Spleen (tissue), 11 donors: ENCODE measurements at regions not wholly inside any gene's neighbourhood (a gene's known extent, or its start where the extent isn't known, plus 50 kb on each side); places are given as distances from the start of the nearest gene placed in this dataset.
A peak's percentile ranks its signal among the peaks of the same experiment; 100 is the strongest.

Experiments used
- DNase-seq: peaks from one replicate; pipeline ENCODE4 v3.0.0-alpha.2; 2020
- H3K27ac ChIP-seq, 8 donors: fragments of 200-600 bp; sonication (generic) in 7 of 8; 1 replicate in 4 of 8; 2 replicates in 4 of 8; pipeline versions ENCODE4 v1.5.0 to v1.8.0; 2016 to 2021; ENCODE audit warnings: inconsistent platforms in 4 of 8, mild to moderate bottlenecking in 4 of 8, moderate library complexity in 1 of 8
- H3K27me3 ChIP-seq, 7 donors: fragments of 200-600 bp; sonication (generic) in 6 of 7; replicated peaks in 1 of 7; 1 replicate in 4 of 7; 2 replicates in 3 of 7; pipeline versions ENCODE4 v1.5.0 to v1.8.0; 2016 to 2021; ENCODE audit warnings: inconsistent platforms in 3 of 7, mild to moderate bottlenecking in 1 of 7
- H3K36me3 ChIP-seq, 6 donors: fragments of 200-600 bp; sonication (generic) in 5 of 6; 1 replicate in 4 of 6; 2 replicates in 2 of 6; pipeline versions ENCODE4 v1.5.0 to v1.8.0; 2016 to 2021; ENCODE audit warnings: inconsistent platforms in 2 of 6
- H3K4me1 ChIP-seq, 6 donors: fragments of 200-600 bp; sonication (generic) in 5 of 6; 1 replicate in 3 of 6; 2 replicates in 3 of 6; pipeline versions ENCODE4 v1.5.0 to v1.8.0; 2016 to 2021; ENCODE audit warnings: inconsistent platforms in 3 of 6
- H3K4me3 ChIP-seq, 8 donors: fragments of 200-600 bp; sonication (generic) in 7 of 8; 1 replicate in 4 of 8; 2 replicates in 4 of 8; pipeline versions ENCODE4 v1.5.0 to v1.8.0; 2016 to 2021; ENCODE audit warnings: inconsistent platforms in 4 of 8, mild to moderate bottlenecking in 4 of 8, moderate library complexity in 2 of 8
- H3K9me3 ChIP-seq, 8 donors: fragments of 200-600 bp; sonication (generic) in 7 of 8; 1 replicate in 4 of 8; 2 replicates in 4 of 8; pipeline versions ENCODE4 v1.5.0 to v1.8.0; 2016 to 2021; ENCODE audit warnings: inconsistent platforms in 4 of 8
- CTCF ChIP-seq, 11 experiments: fragments of 200-600 bp in 7 of 11; fragments of 450-650 bp in 4 of 11; sonication (generic) in 4 of 11; IDR thresholded peaks in 8 of 11; conservative IDR thresholded peaks in 3 of 11; 1 replicate in 7 of 11; 2 replicates in 4 of 11; pipeline versions ENCODE4 v1.4.0 to v1.8.0; 2016 to 2021; ENCODE audit warnings: antibody characterized with exemption in 11 of 11, inconsistent platforms in 4 of 11, mild to moderate bottlenecking in 1 of 11
- POLR2A ChIP-seq, 3 donors: fragments of 450-650 bp; IDR thresholded peaks; one replicate each; pipeline ENCODE4 v1.5.1; 2017; ENCODE audit warnings: antibody characterized with exemption in 3 of 3, mild to moderate bottlenecking in 1 of 3
- POLR2AphosphoS5 ChIP-seq, 3 donors: sonication (generic); formaldehyde crosslinking; IDR thresholded peaks; one replicate each; pipeline ENCODE4 v1.5.1; 2017; ENCODE audit warnings: antibody characterized with exemption in 3 of 3
- WGBS, 5 donors: extraction: QIAGEN DNeasy Blood & Tissue Kit in 3 of 5; methylation state at CpG; one replicate each; pipeline versions ENCODE4 v1.1.5 to v1.1.7; 2013 to 2018; 5-methylcytosine and 5-hydroxymethylcytosine counted together
- intact Hi-C: fragments of 100-400 bp; cut with DNase I; formaldehyde crosslinking; loops from one replicate; pipeline ENCODE4 v1.15.0; 2023; ENCODE audit warnings: low total_unique reads
- donor health status: healthy with polysubstance abuse.
- donor health status: DM: no; HTN: no; CAD: no; lungs with moderate emphysema.
- donor health status: DM: no; HTN: no; CAD: no.
- donor health status: Bipolar disorder and iron deficiency.
- donor health status: healthy.
- donor health status: DM: no; HTN: no; CAD: no.
- donor health status: DM: yes; HTN: yes; CAD: no.

GRCh38 chr15:25597571-25597970 is 158.7 kb upstream of the UBE3A start:
- intact Hi-C loops = no loop called here
- Histone ChIP-seq H3K36me3 (no peaks in the 10 kb centered on the region), H3K4me3 (peak overlapping the region in 1 of 8 donors; percentile 19), H3K27me3 (no peaks in the 10 kb centered on the region), H3K4me1 (no peaks in the 10 kb centered on the region), H3K9me3 (peaks cover 0 to 24% (median 8%) of the 10 kb centered on the region in 8 donors), H3K27ac (no peak overlapping the region)
- no peak for DNase-seq
- TF ChIP-seq POLR2A (IDR thresholded peaks at IDR 0.05) (no peak), POLR2AphosphoS5 (IDR thresholded peaks at IDR 0.05) (no peak), CTCF (IDR thresholded peaks at IDR 0.05 in 8 of 11, conservative IDR thresholded peaks at IDR 0.05 in 3 of 11) (no peak)
- 27 to 39% (median 35%) methylated on average over 5 of the region's 5 CpGs for WGBS, 5 donors

GRCh38 chr15:25596644-25597562 is 158.1 kb upstream of the UBE3A start:
- Histone ChIP-seq H3K4me1 (no peaks in the 10 kb centered on the region), H3K27me3 (no peaks in the 10 kb centered on the region), H3K36me3 (no peaks in the 10 kb centered on the region), H3K4me3 (peak overlapping the region in 1 of 8 donors; percentile 19), H3K27ac (no peak overlapping the region), H3K9me3 (peaks cover 0 to 31% (median 12%) of the 10 kb centered on the region in 8 donors)
- TF ChIP-seq CTCF (IDR thresholded peaks at IDR 0.05 in 8 of 11, conservative IDR thresholded peaks at IDR 0.05 in 3 of 11) = no peak
- no peak for TF ChIP-seq POLR2A (IDR thresholded peaks at IDR 0.05)
- TF ChIP-seq POLR2AphosphoS5 (IDR thresholded peaks at IDR 0.05) = no peak
- intact Hi-C loops = no loop called here
- WGBS, 5 donors = 79 to 88% (median 82%) methylated on average over 43 to 44 of the region's 44 CpGs
- DNase-seq = no peak

GRCh38 chr15:25587616-25588340 is 149.0 kb upstream of the UBE3A start:
- no peak overlapping the region for H3K27ac ChIP-seq
- H3K36me3 ChIP-seq = no peaks in the 10 kb centered on the region
- TF ChIP-seq POLR2AphosphoS5 (IDR thresholded peaks at IDR 0.05) (no peak), CTCF (IDR thresholded peaks at IDR 0.05 in 8 of 11, conservative IDR thresholded peaks at IDR 0.05 in 3 of 11) (no peak)
- H3K4me3 ChIP-seq = no peak overlapping the region
- peaks cover 0 to 69% (median 21%) of the 10 kb centered on the region in 8 donors for H3K9me3 ChIP-seq
- intact Hi-C loops = no loop called here
- no peak for DNase-seq
- WGBS, 5 donors = 75 to 87% (median 84%) methylated on average over 7 of the region's 7 CpGs
- H3K27me3 ChIP-seq = no peaks in the 10 kb centered on the region
- no peaks in the 10 kb centered on the region for H3K4me1 ChIP-seq

GRCh38 chr15:25582886-25583285 is 144.1 kb upstream of the UBE3A start:
- TF ChIP-seq CTCF (IDR thresholded peaks at IDR 0.05 in 8 of 11, conservative IDR thresholded peaks at IDR 0.05 in 3 of 11) (no peak), POLR2AphosphoS5 (IDR thresholded peaks at IDR 0.05) (no peak), POLR2A (IDR thresholded peaks at IDR 0.05) (no peak)
- 68 to 87% (median 74%) methylated on average over 4 of the region's 4 CpGs for WGBS, 5 donors
- no peak overlapping the region for H3K27ac ChIP-seq

More at GRCh38 chr15:25582886-25583285, 144.1 kb upstream of the UBE3A start:
- Histone ChIP-seq H3K4me1 (no peaks in the 10 kb centered on the region), H3K9me3 (peaks cover 0 to 60% (median 14%) of the 10 kb centered on the region in 8 donors), H3K4me3 (no peak overlapping the region), H3K27me3 (no peaks in the 10 kb centered on the region), H3K36me3 (no peaks in the 10 kb centered on the region)
- intact Hi-C loops = no loop called here
- no peak for DNase-seq
